Stimulated activated CD8-positive, alpha-beta memory T cell treated with anti-CD3 and anti-CD28 coated beads, Interleukin-15, amount 100 ng/mL, for 48 hours (primary cell): ENCODE measurements at regions not wholly inside any gene's neighbourhood (a gene's known extent, or its start where the extent isn't known, plus 50 kb on each side); places are given as distances from the start of the nearest gene placed in this dataset.

Source experiments
- DNase-seq, 2 donors: peaks; one replicate each; pipeline ENCODE4 v3.0.0-alpha.2; 2020; ENCODE audit warnings: low read depth in 2 of 2

DNA sequence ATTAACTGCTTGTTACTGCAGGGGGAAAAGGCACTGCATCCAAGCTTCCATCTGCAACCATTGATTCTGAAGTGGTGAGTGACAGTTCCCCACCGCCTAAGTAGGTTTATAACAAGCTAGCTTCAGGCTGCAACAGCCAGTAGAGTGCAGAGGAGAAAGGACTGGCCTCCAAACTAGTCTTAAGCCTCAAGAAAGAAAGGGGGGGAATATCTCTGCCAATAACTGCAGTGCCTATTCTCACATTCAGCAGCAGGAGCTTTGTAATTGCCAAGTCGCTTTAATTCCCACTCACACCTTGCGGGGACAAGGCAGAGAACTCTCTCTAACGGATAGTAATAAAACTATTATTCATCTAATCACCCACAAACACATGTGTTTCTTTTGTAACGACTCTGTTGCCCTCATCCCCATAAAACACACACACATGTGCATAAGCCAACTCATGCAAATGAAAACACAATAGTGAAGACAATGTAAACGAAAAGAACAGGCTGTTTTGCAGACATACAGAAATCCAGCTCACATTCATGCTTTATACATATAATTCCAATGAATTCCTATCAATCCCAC is 1963.3 kb upstream of the PIK3C3 start:
- DNase-seq: no peak

DNA sequence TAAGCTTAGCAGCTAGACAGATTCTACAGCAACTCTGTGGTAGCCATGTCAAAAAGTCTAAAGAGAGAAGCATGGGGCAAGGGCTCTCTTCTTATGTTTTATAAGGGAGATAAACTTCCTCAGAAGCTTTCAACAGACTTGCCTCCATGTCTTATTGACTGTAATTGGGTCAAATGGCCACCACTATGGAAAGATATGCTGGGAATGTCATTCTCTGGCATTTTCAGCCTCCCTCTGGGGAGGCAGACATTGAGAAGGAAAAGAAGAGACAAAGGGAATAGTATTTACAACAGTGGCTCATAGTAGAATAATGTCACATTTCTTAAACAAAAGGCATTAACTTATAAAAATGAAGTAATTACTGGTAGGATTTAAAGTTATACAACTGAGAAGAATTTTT is 1964.5 kb upstream of the PIK3C3 start:
- no peak for DNase-seq

DNA sequence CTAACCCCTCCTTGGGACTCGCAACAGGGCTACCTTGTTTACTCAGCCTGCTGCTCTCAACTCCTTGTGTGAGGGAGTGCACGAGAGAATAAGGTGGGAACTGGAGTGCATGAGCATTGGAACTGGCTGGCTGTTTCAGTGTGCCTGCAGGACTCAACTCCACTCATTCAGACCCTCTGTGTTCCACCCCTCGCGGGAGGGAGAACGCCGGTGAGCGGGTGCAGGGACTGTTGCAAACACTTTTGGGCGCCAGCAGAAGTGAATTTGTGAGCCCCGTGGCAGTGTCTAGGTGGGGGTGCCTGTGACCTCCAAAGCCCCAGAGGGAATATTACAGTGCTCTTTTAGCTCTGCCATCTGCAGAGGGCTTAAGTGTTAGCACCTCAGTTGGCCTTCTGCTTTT is 1978.3 kb upstream of the PIK3C3 start:
- DNase-seq: no peak

GRCh38 chr18:39972521-39972920 is 1982.5 kb upstream of the PIK3C3 start:
- DNase-seq: no peak

DNA sequence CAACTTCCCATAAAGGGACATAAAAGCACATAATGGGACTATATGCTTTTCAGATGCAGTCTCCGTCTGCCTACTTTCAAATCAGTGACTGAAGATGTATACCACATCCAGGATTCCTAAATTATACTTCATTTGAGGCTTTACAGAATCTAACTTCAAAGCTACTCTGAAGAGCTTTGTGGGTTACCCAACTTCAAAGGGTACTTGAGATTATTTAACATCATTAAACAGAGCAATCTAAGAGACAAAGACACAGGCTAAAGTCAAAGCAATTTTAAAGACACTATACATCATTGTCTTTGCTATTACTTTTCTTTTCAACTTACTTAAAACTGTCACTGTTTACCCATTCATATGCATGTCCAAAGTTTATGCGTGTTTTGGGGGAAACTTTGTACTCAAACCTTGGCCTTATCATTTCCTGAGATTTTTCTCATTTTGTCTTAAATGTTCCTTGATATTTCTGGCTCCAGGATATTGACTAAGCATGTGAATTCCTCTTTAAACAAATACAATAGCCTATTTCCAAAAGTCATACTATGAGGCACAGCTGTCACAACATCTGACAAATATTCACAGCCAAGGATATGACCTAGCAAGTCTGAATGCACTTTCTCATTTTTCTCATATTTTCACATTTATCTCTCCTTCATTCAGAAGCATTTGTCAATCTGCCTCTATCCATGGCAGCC is 1985.1 kb upstream of the PIK3C3 start:
- DNase-seq: no peak

DNA sequence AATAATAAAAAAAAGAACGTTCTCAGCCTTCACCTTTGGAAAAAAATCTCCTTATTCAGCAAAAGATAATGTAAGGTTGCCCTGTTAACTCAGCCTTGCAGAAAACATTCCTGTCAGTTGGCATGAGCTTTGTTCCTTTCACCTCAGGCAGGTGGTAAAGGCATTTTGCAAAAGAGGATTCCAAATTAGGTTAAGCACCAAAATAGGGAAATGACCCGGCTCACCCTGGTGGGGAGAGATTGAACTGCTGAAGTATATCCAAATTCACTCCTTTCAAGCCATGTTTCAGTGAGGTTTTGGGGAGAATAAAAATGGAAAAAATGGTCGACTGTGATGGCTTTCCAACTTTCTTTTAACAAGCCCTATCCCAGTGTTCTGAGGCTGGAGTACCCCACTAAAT is 1988.8 kb upstream of the PIK3C3 start:
- no peak for DNase-seq

GRCh38 chr18:39962546-39962945 is 1992.5 kb upstream of the PIK3C3 start:
- no peak for DNase-seq

- DNase-seq: no peak
Measured at GRCh38 chr18:39960550-39960949, 1994.5 kb upstream of the PIK3C3 start.

DNA sequence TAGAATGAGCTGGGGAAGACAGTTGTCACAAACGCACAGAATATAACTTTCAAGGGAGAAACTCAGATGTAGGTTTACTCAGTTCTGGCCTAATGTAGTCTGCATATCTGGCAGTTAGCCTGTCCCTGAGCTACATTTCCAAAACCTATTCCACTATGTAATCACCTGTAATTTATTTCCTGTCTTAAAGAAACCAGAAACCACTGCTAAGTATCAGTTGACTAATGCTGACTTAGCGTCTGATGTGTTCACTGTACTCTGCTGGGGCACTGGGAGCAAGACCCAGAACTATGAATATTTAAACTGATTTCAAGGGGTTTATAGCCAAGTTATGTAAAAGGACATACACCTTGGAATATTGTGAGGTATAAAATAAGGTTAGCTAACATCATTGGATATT is 1995.2 kb upstream of the PIK3C3 start:
- no peak for DNase-seq

- DNase-seq: no peak
Measured at GRCh38 chr18:39958876-39959275, 1996.2 kb upstream of the PIK3C3 start.

GRCh38 chr18:39952816-39953215 is 2002.2 kb upstream of the PIK3C3 start:
- no peak for DNase-seq

DNA sequence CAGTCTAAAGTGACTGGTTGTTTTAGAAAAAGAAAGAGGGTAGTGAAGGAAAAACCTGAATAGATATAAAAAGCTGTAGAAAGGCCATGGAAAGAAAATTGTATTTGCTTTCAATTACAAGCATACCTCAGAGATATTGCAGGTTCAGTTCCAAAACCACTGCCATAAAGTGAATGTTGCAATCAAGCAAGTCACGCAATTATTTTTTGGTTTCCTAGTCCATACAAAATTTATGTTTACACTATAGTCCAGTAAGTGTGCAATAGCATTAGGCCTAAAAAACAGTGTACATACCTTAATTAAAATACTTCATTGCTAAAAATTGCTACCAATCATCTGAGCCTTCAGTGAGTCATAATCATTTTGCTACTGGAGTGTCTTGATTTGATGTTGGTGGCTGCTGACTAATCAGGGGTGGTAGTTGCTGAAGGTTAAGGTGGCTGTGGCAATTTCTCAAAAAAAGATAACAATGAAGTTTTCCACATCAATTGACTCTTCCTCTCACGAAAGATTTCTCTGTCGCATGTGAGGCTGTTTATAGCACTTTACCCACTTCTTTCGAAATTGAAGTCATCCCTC is 2003.8 kb upstream of the PIK3C3 start:
- no peak for DNase-seq

DNA sequence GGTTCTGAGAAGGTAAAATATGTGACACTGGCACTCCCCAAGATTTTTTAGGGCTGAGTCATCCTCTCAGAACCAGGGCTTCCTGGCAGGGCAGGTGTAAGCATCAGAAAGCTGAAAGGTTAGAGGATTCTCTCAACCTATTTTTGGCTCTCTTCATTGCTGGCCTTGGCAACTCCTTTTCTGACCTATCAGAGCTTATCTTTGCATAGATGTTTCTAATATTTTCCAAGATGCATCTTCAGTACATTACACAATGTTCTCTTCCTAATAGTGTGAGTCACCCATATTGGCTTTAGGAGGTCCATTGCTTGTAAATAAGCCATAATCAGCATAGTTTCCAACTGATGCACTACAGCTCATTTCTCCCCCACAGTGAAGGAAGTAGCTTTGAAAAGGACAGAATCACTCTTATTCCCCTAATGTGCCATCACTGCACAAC is 2008.4 kb upstream of the PIK3C3 start:
- DNase-seq: no peak

DNA sequence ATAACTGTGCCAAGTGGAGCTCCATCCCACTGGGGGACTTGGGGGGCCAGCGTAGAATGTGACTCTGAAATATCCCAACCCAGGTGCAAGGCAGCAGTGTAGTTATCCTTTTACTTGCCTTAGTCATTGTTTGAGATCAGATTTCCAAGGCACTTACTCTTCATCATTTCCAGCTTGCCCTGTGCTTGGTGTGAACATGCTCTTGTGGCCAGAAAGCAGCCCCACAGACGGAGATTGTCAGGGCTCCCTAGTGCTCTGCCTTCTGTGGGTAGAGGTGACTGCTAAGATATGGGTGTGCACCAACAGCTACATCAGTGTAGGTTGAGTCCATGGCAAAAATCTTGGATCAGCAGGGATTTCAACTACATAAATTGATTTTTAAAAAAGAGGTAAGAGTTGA is 2010.0 kb upstream of the PIK3C3 start:
- DNase-seq: no peak

- DNase-seq: no peak
Measured at GRCh38 chr18:39942702-39943101, 2012.3 kb upstream of the PIK3C3 start.

GRCh38 chr18:39938676-39939608 is 2016.1 kb upstream of the PIK3C3 start:
- DNase-seq: no peak

GRCh38 chr18:39935598-39935997 is 2019.4 kb upstream of the PIK3C3 start:
- DNase-seq: no peak

DNA sequence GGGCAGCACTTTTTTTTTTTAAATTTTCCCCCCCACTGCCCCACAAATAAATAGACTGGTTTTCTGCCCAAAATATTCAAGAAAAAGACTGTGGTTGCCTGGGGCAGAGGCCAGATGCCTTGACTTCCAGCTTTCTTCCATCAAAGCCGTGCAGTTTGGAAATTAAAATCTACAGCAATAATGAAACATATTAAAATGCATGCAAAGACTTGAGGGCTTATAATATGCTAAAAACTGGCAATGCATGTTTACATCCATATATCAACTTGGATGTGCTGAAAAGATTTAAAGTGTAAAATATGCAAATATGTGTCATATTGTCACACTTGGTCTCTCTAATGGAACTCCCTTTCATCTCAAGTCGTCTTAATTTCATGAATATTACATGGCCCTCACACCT is 2036.2 kb upstream of the PIK3C3 start:
- DNase-seq: no peak

- DNase-seq: no peak
Measured at GRCh38 chr18:39913672-39914366, 2041.2 kb upstream of the PIK3C3 start.

DNA sequence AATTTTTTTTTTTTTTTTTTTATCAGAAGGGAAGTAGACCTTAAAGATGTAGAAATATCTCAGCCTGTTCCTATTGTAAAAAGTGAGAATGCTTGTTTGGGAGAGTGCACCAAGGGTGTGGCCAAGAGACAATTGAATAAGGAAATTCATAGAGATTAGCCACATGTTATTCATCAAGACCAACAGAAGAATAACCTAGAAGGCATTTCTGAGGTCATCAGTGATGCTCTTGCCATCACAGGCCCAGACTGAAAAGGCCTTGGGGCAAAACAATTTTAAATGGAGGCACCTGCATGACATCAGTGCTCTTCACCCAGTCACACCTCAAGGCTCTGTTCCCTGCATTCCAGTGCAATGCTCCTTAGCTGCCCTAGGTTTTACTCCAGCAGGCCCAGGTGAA is 2043.3 kb upstream of the PIK3C3 start:
- no peak for DNase-seq

DNA sequence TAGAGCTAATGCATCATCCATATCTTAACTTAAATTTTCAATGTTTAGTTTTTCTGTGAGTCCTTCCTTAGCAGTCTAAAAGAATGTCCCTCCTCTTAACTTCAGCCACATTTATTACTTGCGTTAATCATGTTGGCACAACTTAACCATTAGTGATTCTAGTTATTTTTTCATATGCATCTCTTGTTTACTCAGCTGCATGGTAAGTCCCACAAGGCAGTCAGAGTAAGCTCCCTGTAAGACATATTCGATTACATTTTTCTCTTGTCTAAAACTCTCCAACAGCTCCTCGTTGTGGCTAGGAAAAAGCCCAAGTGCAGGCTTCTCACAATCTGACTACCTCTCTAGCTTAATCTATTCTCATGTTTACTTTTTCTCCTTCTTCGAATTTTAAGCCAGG is 2045.3 kb upstream of the PIK3C3 start:
- DNase-seq: no peak

DNA sequence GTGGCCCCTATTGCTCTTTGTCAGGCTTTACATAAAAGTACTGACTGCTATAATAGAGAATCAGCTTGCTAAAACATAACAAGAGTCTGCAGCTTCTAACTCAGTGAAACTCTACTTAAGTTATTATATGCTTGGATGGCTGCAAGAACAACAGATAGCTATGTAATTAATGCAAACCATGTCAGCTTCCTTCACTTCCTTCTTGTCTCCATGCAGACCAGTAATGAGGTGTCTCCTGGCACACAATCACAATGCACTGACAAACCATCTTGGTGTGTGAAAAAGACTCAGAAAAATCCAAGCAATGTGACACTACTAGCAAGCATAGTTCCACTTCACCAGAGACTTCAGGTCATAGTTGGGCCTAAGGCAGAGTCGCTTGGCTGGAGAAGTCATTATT is 2068.9 kb upstream of the PIK3C3 start:
- DNase-seq: no peak
